ENCODE measurements at regions not wholly inside any gene's neighbourhood (a gene's known extent, or its start where the extent isn't known, plus 50 kb on each side); places are given as distances from the start of the nearest gene placed in this dataset.

DNA sequence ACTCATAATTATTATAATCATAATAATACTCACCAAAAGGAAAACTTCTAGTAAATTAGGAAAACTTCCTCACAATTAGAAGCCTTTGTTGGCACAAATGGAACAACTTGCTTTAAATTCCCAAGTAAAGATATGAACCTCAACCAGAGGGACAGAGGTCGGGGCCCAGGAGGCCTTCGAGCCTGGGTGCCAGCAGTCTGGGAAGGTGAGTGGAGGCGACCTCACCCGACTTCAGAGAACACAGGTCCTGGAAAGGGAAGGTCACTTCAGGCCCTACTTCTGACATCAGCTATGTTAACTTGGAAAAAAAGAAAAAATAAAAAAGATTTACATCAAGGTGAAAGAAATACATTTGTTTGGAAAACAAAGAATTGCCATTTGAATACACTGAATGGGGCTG is 350.0 kb upstream of the MYT1L start:
- TF ChIP-seq, protein P1, sequence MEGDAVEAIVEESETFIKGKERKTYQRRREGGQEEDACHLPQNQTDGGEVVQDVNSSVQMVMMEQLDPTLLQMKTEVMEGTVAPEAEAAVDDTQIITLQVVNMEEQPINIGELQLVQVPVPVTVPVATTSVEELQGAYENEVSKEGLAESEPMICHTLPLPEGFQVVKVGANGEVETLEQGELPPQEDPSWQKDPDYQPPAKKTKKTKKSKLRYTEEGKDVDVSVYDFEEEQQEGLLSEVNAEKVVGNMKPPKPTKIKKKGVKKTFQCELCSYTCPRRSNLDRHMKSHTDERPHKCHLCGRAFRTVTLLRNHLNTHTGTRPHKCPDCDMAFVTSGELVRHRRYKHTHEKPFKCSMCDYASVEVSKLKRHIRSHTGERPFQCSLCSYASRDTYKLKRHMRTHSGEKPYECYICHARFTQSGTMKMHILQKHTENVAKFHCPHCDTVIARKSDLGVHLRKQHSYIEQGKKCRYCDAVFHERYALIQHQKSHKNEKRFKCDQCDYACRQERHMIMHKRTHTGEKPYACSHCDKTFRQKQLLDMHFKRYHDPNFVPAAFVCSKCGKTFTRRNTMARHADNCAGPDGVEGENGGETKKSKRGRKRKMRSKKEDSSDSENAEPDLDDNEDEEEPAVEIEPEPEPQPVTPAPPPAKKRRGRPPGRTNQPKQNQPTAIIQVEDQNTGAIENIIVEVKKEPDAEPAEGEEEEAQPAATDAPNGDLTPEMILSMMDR (IDR thresholded peaks at IDR 0.05), result no peak
- TF ChIP-seq POLR2A (IDR thresholded peaks at IDR 0.05) (no peak), POLR2AphosphoS5 (IDR thresholded peaks at IDR 0.05) (no peak)
